ENCODE measurements at regions not wholly inside any gene's neighbourhood (a gene's known extent, or its start where the extent isn't known, plus 50 kb on each side); places are given as distances from the start of the nearest gene placed in this dataset.

DNA sequence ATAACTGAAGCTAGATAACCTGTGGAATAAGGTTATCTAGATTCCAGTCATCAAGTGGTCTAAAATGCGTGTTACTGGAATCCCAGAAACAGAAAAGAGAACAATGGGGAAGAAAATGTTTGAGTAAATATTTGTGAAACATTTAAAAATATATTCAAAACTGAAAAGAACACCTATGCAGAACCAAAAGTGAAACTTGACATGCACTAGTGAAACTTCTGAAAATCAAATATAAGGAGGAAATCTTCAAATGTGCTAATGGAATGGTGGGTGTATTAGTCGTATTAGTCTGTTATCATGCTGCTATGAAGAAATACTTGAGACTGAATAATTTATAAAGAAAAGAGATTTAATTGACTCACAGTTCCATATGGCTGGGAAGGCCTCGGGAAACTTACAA, 512.4 kb upstream of the KLHL4 start:
- TF ChIP-seq, protein P1, sequence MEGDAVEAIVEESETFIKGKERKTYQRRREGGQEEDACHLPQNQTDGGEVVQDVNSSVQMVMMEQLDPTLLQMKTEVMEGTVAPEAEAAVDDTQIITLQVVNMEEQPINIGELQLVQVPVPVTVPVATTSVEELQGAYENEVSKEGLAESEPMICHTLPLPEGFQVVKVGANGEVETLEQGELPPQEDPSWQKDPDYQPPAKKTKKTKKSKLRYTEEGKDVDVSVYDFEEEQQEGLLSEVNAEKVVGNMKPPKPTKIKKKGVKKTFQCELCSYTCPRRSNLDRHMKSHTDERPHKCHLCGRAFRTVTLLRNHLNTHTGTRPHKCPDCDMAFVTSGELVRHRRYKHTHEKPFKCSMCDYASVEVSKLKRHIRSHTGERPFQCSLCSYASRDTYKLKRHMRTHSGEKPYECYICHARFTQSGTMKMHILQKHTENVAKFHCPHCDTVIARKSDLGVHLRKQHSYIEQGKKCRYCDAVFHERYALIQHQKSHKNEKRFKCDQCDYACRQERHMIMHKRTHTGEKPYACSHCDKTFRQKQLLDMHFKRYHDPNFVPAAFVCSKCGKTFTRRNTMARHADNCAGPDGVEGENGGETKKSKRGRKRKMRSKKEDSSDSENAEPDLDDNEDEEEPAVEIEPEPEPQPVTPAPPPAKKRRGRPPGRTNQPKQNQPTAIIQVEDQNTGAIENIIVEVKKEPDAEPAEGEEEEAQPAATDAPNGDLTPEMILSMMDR (IDR thresholded peaks at IDR 0.05; ENCODE audit: low read length) = no peak
- no peak for TF ChIP-seq EZH2 (IDR thresholded peaks at IDR 0.05; ENCODE audit: borderline replicate concordance, low read length)
